Ishikawa (cell line): ENCODE measurements at regions not wholly inside any gene's neighbourhood (a gene's known extent, or its start where the extent isn't known, plus 50 kb on each side); places are given as distances from the start of the nearest gene placed in this dataset.

Source experiments
- CEBPB ChIP-seq: IDR thresholded peaks from 2 replicates; pipeline ENCODE4 v1.6.1; 2012
- CREB1 ChIP-seq: IDR thresholded peaks from 2 replicates; pipeline ENCODE4 v1.6.1; 2012; ENCODE audit warnings: low read depth
- EGR1 ChIP-seq: IDR thresholded peaks from 2 replicates; pipeline ENCODE4 v1.6.1; 2012
- EP300 ChIP-seq: IDR thresholded peaks from 2 replicates; pipeline ENCODE4 v1.6.1; 2012; ENCODE audit warnings: borderline replicate concordance
- FOXM1 ChIP-seq: IDR thresholded peaks from 2 replicates; pipeline ENCODE4 v1.6.1; 2012; ENCODE audit warnings: low read depth, borderline replicate concordance
- NFIC ChIP-seq: IDR thresholded peaks from 2 replicates; pipeline ENCODE4 v1.6.1; 2012
- RAD21 ChIP-seq: IDR thresholded peaks from 2 replicates; pipeline ENCODE4 v1.6.1; 2012; ENCODE audit warnings: low read depth
- TAF1 ChIP-seq: IDR thresholded peaks from 2 replicates; pipeline ENCODE4 v1.6.1; 2012; ENCODE audit warnings: low read depth, mild to moderate bottlenecking
- TCF12 ChIP-seq: IDR thresholded peaks from 2 replicates; pipeline ENCODE4 v1.6.1; 2012; ENCODE audit warnings: low read depth
- TEAD4 ChIP-seq: IDR thresholded peaks from 2 replicates; pipeline ENCODE4 v1.6.1; 2012
- USF1 ChIP-seq: IDR thresholded peaks from 2 replicates; pipeline ENCODE4 v1.6.1; 2012
- YY1 ChIP-seq: IDR thresholded peaks from 2 replicates; pipeline ENCODE4 v1.6.1; 2012; ENCODE audit warnings: low read depth
- ZBTB7A ChIP-seq: IDR thresholded peaks from 2 replicates; pipeline ENCODE4 v1.6.1; 2012; ENCODE audit warnings: low read depth
- TF ChIP-seq, protein P1 (sequence below): IDR thresholded peaks from 2 replicates; pipeline ENCODE4 v1.6.1; 2012
- TF ChIP-seq, protein P2 (sequence below): IDR thresholded peaks from 2 replicates; pipeline ENCODE4 v1.6.1; 2012; ENCODE audit warnings: low read depth, mild to moderate bottlenecking

- no peak for TF ChIP-seq ZBTB7A
- no peak for TF ChIP-seq RAD21
- TF ChIP-seq EGR1 = no peak
- TF ChIP-seq, protein P1, sequence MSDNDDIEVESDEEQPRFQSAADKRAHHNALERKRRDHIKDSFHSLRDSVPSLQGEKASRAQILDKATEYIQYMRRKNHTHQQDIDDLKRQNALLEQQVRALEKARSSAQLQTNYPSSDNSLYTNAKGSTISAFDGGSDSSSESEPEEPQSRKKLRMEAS = no peak
- no peak for TF ChIP-seq USF1
- TF ChIP-seq TEAD4 = no peak
- TF ChIP-seq YY1 = no peak
- TF ChIP-seq EP300 = no peak
- TF ChIP-seq TAF1 = no peak
- no peak for TF ChIP-seq CREB1
- TF ChIP-seq NFIC = no peak
- TF ChIP-seq CEBPB = no peak
- TF ChIP-seq FOXM1 = no peak
- no peak for TF ChIP-seq TCF12
- TF ChIP-seq, protein P2, sequence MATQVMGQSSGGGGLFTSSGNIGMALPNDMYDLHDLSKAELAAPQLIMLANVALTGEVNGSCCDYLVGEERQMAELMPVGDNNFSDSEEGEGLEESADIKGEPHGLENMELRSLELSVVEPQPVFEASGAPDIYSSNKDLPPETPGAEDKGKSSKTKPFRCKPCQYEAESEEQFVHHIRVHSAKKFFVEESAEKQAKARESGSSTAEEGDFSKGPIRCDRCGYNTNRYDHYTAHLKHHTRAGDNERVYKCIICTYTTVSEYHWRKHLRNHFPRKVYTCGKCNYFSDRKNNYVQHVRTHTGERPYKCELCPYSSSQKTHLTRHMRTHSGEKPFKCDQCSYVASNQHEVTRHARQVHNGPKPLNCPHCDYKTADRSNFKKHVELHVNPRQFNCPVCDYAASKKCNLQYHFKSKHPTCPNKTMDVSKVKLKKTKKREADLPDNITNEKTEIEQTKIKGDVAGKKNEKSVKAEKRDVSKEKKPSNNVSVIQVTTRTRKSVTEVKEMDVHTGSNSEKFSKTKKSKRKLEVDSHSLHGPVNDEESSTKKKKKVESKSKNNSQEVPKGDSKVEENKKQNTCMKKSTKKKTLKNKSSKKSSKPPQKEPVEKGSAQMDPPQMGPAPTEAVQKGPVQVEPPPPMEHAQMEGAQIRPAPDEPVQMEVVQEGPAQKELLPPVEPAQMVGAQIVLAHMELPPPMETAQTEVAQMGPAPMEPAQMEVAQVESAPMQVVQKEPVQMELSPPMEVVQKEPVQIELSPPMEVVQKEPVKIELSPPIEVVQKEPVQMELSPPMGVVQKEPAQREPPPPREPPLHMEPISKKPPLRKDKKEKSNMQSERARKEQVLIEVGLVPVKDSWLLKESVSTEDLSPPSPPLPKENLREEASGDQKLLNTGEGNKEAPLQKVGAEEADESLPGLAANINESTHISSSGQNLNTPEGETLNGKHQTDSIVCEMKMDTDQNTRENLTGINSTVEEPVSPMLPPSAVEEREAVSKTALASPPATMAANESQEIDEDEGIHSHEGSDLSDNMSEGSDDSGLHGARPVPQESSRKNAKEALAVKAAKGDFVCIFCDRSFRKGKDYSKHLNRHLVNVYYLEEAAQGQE = no peak
Observed at GRCh38 chr4:38194047-38194602, 233.9 kb downstream of the PTTG2 start.

DNA sequence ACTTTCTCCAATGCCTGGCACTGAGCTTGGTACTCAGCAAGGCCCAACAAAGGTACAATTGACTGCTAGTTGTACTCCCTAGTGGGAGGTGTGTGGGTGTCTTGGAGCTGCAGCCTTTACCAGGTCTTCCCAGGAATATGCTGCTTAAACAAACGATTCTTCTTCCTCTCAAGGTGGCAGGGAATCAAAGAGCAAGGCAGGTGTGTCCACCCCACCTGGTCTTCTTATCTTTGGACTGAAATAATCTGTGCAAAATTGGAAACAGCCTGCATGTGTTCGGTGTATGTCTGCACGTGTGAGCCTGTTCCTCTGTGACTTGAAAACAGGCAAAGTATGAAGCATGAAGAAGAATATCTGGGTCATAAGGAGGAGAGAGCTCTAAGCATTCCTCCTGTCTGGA lies 235.3 kb downstream of the PTTG2 start:
- TF ChIP-seq, protein P1 = no peak
- TF ChIP-seq YY1 (no peak), CREB1 (no peak), USF1 (no peak), NFIC (no peak), FOXM1 (no peak), ZBTB7A (no peak), TCF12 (no peak), CEBPB (no peak), EGR1 (no peak), RAD21 (no peak), TEAD4 (no peak), EP300 (no peak), TAF1 (no peak)
- TF ChIP-seq, protein P2 = no peak

DNA sequence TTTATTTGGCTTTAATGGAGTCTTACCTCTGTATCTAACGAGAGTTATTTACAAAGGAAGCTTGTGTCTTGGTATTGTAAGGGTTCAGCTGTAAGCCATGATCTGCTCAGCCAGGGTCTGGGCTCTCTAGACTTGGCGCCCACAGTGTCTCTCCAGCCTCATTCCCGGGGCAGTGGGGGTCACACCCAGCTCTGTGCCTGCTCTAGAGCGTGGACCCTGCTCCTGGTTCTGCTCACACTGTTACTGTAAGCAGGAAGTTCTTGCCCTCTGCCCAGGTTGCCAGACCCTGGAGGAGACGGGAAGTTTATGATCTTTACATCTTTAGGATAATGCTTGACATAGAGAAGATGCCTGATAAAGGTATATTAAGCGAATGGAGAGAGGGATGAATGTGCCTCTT lies 235.7 kb downstream of the PTTG2 start:
- TF ChIP-seq EGR1 (no peak), RAD21 (no peak), ZBTB7A (no peak), FOXM1 (no peak), TAF1 (no peak), YY1 (no peak), EP300 (no peak), NFIC (no peak), USF1 (no peak), CEBPB (no peak), CREB1 (no peak), TCF12 (no peak), TEAD4 (no peak)
- TF ChIP-seq, protein P1 = no peak
- TF ChIP-seq, protein P2 = no peak

GRCh38 chr4:38202242-38202641 lies 242.0 kb downstream of the PTTG2 start:
- TF ChIP-seq NFIC = no peak
